ENCODE measurements at regions not wholly inside any gene's neighbourhood (a gene's known extent, or its start where the extent isn't known, plus 50 kb on each side); places are given as distances from the start of the nearest gene placed in this dataset.
A peak's percentile ranks its signal among the peaks of the same experiment; 100 is the strongest.

DNA sequence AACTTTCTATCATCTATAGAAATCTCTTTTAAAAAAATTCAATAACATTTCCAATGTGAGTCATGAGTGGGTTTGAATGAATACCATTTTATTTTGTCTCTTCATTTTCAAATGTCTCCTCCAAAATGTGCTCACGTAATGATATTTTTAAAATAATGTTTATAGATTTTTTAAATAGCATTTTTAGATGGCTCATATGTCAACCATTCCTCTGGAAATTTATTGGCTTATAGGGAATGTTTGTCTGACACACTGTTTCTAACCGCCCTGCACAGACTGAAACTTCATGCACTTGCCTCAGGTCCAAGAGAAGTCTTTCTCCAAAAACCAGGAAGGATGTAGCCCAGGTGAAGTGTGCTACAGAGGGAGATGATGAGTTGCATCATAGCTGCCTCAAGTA is 88.8 kb upstream of the PLEKHG7 start:
- DNase-seq, result no peak

DNA sequence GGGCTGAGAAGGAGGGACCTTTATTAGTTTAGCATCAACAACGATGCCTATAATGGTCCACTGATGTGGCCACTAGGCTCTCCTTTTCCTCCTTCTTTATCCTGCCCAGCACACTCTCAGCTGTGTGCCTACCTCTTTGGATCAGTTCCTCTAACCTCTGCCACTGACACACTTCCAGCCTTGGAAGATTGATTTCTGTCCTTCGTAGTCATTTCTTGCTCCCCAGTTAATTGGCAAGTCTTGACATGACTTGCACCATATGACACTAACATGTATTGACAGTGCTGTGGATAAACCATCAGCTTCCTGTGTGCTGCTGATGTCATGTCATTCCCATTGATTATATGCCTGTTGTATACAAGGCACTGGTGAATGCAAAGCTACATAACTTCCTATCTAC is 90.2 kb upstream of the PLEKHG7 start:
- no peak for DNase-seq

DNA sequence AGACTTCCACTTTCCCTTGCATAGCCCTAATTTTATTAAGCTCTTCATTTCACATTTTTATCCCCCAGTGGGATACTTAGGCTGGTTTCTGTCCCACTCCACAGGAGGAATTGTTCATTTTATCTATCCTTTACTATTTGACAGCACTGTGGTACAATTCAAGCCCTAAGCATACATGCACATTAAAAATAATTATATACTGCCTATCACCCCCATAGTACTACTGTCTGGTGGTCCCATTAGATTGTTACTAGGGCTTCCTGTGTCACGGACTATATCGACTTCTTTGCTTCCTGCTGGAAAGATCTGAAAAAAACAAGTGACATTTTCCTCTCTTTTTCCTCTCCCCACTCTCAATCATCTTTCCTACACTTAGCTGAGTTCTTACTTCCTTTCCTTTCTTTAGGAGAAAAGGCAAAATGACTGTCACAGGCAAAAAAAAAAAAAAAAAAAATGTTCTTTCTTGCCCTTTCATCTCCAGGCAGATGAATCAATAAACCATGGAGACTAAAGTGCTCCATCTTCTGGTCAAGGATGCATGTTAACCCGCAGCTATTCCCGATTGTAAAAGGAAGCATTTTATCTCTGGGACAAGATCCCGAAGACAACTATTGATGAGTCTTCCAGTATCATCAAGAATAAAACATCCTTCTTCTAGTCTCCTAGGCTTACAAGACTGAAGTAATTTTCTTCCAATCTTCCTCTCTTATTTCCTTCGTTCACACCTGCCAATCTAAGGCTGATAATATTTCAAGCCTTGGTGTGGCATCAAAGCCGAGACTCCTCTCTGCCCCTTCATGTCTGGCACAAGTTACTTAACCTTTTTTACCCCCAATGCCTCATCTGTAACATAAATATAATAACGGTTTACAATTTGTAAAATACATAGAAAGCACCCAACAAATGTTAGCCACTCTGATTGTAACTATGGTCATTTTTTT is 94.4 kb upstream of the PLEKHG7 start:
- peak; percentile 36 for DNase-seq

DNA sequence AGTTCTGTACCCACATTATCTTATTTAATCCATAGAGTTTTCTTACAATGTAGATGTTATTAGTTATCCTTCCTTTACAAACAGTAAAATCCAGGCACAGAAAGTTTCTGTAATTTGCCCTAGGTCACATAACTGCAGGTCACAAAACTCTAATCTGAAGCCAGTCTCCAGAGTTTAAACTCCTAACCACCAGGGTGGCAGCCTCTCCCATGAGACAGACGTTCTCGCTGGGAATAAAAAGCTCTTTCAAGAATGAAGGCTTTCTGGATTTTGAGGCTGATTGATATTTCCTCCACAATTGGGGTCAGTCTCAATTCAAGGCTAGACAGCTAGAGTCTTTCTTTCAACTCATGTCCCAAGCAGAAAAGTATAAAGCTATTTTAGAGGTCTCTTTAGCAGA is 95.8 kb upstream of the PLEKHG7 start:
- DNase-seq, result no peak

DNA sequence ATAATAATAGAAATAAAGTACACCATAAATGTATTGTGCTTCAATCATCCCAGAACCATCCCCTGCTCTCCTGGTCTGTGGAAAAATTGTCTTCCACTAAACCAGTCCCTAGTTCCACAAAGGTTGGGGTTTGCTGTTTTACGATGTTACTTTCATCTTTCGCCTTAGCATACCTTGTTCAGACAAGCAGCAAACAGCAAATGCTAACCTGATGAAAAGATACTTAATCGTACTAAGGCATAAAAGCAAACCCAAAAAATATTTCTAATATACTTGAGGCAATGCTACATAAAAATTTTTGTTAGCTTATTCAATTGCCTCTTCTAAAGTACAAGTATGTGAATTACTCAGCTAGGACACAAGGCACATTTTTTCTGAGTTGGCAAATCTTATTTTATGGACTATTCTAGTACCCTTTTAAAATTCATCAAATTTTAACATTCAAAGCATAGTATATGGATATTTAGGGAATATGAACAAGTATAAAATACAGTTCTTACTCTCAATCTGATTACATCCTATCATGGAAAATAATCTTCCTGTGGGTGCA is 97.1 kb upstream of the PLEKHG7 start:
- DNase-seq, result no peak

DNA sequence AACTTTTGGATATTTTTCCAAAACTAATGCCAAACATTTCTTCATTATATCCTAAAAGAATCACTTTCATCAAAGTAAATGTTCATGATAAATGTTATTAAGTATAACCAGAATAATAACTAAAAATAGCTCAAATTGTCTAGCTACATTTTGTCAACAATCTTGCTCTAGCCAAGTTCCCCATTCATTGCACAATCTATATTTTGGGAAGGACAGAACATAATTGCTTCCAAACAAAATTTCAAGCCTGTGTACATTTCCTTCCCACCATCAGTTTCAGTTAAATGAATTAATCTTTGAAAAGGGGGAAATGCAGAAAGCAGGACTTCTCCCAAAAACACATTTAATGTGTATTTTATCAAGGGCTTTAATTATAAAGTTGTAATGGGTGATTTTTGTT is 98.0 kb upstream of the PLEKHG7 start:
- DNase-seq, result no peak

DNA sequence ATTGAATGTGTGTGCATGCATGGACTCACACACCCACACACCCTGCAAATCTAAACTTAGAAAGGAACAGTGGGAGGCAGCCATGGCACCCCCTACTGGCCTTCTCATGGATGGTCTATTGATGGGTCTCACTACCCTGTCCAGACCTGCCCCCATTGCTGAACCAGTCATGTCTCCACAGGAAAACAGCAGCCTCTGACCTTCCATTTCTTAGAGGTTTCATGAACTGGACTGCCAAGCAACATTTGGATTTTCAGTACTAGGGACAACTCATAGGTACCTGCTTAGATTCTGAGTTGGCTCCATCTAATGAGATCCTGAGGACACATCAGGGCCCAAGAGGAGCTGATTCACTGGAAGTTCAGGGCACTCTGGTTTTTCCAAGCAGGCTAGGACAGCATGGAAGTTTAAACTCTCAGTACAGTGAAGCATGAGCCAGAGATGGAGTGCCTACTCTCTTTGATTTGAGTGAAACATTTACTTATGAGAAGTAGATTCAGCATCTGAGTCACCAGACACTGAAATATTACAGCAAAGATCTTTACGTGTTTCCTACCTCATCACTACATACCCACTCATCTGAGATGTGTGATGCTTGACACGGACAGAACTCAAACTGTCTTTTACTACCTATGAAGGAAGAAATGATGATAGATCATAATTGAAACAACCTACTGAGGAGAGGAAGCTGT is 98.9 kb upstream of the PLEKHG7 start:
- DNase-seq, result no peak

DNA sequence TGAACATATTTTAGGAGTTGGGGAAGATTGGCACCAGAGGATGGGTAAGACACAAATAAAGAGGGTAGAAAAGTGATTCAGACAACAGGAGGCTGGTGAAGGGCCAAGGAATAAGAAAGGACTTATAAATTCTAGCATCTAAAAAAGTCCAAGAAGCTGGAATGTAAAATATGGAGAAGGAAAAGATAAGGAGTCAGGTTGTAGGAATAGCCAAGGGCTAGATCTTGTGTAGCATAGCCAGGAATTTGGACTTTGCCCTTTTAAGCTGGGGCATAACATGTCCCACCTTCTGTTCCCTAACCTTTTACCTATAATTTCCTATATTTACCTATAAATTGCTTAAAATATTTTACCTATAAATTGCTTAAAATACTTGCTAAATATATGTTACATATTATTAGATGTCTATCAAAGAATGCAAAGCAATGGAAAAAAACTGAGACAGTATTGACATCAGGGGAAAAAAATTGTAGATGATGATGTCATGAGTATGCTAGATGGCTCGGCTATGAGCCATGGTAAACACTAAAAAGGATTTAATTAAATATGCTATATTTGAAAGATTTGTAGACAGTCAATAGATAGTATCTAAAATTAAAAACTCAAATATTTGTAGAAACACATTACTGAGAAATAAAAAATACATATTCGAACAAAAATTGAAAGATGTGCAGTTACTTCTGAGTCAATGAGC is 99.7 kb upstream of the PLEKHG7 start:
- no peak for DNase-seq

DNA sequence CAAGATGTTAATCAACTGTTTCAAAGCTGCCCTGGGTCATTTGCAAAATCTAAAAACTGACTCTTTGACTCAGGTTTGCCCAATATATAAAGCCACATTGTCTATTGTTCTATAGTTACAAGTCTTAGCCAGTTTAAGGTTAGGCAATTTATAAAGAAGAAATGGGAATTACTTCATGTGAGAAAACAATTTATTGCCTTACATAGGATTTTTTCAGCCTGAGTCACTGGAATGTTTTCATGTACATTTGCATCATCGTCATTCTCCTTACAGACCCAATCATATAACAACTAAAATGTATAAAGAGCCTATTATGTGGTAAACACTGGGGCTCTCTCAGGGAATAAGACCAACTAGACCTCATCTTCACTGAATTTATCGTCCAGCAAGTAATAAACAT is 100.3 kb upstream of the PLEKHG7 start:
- no peak for DNase-seq

DNA sequence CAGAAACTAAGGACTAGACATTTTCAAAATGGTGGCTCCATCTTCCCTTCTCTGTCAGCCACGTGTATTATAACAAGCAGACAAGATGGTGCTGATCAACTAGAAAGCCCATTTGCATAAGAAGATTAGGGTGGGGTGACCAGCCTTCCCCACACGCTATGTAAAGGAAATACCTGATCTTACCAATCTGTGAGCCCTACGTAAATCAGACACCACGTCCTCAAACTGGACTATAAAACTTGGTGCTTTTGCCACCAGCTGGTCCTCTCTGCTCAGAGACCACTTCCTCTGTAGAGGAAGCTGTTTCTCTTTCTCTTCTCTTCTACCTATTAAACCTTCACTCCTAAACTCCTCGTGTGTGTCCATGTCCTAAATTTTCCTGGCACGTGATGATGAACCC is 101.1 kb upstream of the PLEKHG7 start:
- DNase-seq, result no peak

DNA sequence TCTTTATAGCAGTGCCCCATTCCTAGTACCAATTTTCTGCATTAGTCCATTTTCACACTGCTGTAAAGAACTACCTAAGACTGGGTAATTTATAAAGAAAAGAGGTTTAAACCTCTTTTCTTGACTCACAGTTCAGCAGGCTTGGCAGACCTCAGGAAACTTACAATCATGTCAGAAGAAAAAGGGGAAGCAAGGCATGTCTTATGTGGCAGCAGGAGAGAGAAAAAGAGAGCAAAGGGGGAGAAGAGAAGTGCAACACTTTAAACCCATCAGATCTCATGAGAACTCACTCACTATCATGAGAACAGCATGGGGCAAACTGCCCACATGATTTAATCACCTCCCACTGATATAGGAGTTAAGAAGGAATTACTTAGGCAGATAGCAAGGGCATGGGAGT is 101.6 kb upstream of the PLEKHG7 start:
- DNase-seq, result no peak

DNA sequence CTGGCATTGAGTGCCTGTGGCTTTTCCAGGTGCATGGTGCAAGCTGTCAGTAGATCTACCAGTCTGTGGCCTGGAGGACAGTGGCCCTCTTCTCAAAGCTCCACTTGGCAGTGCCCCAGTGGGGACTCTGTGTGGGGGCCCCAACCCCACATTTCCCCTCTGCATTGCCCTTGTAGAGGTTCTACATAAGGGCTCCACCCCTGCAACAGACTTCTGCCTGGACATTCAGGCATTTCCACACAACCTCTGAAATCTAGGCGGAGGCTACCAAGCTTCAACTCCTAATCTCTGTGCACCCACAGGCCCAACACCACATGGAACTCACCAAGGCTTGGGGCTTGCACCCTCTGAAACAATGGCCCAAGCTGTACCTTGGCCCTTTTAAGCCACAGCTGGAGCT is 102.7 kb upstream of the PLEKHG7 start:
- DNase-seq, result no peak

DNA sequence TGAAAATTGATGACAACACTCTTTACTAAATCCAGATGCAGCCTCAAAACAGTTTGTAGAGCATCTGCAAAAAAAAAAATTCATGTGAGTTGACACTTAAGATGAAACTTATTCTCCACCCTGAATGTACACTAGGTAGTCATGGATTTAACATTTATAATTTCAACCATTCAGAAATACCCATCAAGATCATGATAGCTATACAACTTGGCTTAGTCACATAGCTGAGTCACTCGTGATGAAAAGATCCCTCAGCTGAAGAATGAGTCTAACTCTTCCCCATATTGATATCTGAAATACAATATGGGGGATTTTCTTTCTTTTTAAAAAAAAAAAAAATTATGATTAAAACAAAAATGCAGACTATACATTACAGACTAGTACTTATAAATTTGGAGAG is 104.8 kb upstream of the PLEKHG7 start:
- DNase-seq, result no peak

DNA sequence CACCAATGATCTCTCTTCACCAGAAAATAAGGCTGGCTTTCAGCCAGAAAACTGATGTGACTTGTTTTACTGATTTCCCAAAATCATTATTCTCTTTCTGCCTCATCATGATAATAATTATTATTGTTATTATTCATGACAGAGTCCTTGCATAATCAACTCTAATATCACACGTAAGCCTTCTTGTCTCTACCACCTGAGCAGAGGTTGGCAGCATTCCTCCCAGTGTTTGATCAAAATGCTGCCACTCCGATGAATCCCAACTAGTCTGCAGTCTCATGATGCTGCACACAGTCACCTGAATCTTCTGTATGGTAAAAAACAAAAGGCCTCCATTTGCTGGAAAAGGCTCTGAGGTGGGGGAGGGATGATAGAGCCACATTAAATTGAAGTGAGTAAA is 105.7 kb upstream of the PLEKHG7 start:
- no peak for DNase-seq

DNA sequence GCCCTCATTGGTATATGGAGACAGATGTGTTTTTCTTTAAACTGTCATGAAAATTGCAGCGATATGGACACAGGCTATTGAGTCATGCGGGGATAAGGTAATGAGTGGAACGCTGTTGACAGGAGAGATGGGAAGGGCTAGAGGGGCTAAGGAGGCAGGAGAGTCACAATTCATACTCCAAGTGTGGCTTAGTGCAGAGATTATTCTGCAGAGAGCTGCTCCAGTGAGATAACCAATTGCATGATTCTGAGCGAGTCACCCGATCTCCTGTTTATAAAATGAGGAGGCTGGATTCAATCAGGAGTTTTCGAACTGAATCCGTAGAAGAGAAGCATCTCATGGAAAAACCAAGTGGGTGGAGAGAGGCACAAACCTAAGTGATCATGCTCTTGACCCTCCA is 106.4 kb upstream of the PLEKHG7 start:
- no peak for DNase-seq

DNA sequence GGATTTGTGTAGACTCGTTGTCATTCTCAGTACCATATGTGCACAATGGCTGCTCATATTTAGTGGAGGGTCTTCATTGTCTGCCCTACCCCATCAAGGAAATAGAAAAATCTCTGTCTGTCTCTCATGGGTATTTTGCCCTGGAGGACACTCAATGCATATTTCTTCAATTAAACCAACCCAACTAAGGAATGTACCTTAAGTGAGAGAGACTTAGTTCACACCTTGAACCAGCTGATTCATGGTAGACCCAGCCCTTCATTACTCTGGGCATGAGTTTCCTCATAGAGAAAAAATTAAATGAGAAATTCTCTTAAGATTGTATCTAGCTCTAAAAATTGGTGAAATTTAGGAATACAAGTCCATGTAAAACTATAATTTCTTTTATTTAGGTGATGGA is 107.1 kb upstream of the PLEKHG7 start:
- DNase-seq, result no peak

DNA sequence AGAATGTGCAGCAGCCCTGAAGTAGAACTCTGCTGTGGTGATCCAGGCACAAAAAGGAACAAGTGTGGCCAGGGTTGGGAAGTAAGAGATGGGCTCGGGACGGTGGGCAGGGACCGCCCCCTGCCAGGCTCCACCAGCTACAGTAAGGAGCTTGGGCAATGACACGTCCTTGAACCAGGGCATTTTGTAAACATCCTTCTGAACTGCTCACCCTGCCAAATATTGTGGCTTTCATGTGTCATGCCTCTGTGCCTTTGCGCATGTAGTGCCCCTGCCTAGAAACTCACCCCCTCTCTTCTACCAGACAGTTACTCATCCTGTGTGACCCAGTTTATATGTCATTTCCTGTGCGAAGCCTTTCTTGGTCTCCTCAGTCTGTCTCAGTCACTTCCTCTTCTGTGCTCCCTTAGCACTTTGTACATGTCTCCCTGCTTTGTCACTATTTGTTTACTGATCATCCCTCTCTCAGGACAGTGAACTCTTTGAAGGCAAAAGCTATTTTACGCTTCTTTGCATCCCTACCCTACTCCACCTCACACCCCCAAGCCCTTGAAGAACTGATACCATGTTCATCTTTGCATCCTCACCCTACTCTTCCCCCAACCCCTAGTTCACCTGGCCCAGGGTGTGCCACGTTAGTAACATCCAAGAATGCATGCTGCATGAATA is 108.9 kb upstream of the PLEKHG7 start:
- DNase-seq, result no peak

DNA sequence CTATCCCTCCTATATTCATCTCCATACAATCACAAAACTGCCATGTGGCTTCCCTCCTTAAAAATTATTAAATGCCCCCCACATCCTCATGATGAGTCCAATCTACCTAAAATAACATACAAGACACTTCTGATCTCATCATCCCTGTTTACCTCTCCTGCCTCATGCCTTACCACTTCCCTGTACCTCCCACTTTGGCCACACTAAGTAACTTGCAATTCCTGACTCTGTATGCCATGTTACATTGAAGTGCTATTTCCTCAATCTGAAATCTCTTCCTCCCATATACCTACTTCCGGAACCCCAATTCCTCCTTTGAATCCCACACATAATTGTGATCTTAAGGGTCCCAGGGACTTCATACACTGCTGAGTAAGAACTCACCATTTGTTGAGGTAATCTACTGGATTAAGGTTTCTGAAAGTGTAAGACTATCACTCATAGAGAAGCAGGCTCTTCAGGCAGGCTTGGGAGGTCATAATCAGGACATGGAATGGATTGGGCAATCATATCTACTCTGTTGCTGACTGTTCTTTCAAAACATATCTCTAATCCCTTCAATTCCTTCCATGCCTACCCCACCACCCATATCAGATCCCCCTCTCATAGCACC is 117.6 kb upstream of the PLEKHG7 start:
- no peak for DNase-seq

DNA sequence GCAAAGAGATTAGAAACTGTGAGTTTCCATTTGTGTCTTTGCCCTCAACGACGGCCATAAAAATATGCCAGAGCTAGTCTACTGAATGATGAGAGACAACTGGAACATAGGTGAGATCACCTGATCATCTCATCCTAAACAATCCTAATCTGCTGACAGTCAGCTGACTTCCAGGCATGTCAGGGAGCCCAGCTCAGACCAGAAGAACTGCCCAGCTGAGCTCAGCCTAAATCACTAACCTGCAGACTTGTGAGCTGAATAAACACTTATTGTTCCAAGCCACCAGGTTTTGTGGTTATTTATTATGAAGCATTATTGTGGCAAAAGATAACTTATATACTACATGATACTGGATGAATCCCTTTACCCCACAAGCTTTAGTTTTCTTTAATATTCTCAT is 118.9 kb upstream of the PLEKHG7 start:
- no peak for DNase-seq

DNA sequence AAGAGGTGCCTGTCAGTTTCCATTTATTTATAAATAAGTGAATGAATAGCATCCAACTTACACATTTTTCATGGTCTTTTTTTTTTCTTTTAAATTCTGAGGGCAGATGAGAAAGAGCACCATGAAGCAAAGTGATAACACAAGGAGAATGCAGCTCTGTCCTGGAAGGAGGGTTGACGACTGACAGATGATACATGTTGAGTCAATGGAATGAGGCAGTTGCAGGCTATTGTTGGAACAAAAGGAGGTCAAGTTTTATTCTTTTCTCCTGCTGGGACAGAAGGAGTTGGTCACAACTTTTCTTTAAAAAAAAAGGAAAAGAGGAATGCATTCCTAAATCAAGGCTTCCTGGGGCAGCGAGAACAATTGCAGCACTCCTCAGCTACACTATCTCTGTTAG is 119.9 kb upstream of the PLEKHG7 start:
- no peak for DNase-seq

DNA sequence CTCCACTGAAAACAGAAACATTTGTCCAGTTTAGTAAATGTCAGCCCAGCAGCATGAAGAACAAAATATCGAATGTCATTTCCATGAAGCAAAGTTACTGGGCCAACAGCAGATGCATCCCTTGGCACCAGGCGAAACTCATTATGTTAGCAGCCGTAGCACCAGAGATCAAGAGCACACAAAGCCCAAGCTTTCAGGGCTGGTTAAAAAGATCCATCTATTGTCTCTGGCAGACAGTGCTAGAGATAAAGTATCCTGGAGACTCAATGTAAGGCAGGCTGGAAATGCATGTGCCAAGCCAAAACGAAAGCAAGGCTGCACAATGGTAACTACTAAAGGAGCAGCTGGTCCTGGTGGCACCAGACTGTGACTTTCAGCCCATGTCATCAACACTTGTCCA is 120.3 kb upstream of the PLEKHG7 start:
- DNase-seq, result peak; percentile 73

DNA sequence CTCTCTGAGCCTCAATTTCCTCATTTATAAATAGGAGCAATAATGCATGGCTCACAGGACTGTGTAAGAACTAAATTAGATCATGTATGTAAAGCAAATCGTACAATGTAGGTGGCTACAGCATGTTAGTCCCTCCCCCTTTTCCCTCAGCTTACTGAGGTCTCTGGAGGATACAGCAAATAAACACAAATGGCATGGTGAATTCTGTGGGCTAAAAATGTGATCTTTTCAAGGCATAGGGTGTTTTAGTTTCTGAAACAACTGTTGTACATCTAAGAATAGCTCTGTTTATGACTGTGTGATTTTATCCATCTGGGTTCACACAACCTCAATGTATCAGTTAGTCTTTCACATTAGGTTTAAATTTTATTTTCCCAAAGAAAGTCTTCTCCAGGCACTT is 121.2 kb upstream of the PLEKHG7 start:
- DNase-seq, result no peak
